ENCODE measurements at regions not wholly inside any gene's neighbourhood (a gene's known extent, or its start where the extent isn't known, plus 50 kb on each side); places are given as distances from the start of the nearest gene placed in this dataset.
"Not testable (repeated sequence)": the region's sequence is repeated elsewhere in the genome, so short reads cannot be mapped to it uniquely, and the experiment has no call there.

DNA sequence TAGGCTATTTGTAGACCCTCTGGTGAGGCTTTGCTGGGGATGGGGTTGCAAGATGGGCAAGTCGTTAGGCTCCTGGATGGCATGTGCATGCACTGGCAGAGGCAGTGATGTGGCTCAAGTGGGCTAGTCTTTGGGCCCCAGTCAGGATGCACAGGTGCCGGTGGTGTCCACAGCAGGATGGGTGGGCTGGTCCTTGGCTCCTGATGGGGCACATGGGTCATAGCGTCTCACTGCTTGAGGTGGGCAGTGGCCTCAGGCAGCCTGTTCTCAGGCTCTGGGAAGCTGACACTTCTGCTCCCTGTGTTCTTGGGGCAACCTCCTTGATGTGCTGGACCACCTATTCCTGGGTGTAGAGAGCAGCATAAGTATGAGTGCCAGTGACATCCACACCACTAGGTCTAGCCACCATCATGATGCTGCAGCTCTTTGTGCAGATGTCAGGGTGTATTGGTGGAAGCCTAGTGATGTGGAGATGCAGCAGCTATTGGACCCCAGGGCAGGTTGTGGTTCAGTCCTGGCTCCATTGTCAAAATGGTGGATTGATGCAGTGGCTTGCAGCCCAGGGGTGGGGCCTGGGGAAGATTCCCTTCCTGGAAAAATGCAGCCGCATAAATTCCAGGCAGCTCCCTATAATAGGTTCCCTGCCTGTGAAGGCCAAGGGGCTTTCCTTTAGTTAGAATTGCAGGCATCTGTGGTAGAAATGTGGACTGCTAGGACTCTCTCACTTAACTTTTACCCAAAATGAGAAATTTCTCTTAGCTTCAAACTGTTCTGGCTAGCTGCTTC is 742.5 kb upstream of the MDGA2 start:
- no peak for DNase-seq (ENCODE audit: low read depth in 2 of 2)

GRCh38 chr14:48401321-48401720 is 725.9 kb upstream of the MDGA2 start:
- DNase-seq (ENCODE audit: low read depth in 2 of 2): no peak

DNA sequence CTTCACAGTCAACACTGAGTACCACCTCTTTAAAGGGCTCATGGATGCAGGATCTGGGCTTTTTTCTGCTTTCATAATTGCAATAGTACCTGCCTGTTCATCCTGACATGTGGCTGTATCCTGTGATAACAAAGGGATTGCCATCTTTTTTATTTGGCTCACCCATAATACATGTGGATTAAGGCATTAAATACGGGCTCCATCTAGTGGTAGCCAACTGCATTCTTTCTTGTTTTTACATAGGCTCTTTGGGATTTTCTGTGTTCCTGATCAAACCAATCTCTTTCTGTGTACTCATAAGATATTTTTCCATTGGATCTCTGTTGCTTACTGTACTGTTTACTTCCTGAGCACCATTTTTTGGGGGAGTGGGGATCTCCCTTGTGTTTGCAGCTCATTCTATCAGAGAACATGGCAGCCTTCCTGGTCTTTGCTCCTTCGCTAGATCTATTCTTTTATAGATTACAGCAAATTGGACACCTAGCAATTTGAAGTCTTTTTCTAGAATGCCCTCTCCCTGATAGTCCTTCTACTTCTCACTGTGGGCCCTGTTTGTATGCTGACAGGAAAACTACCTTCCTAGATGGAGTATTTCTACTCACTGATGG is 723.4 kb upstream of the MDGA2 start:
- no peak for DNase-seq (ENCODE audit: low read depth in 2 of 2)

DNA sequence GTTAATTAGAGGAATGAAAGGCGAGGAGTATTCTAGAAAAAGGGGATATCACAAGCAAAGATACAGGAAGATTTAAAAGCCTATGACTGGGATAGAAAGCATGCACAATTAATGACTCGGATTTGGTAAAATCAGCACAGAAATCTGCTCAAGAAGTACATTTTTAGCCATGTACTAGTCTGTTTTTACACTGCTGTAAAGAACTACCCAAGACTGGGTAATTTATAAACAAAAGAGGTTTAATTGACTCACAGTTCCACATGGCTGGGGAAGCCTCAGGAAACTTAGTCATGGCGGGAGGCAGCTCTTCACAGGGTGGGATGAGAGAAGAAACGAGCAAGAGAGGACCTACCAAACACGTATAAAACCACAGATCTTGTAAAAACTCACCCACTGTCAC is 716.3 kb upstream of the MDGA2 start:
- DNase-seq (ENCODE audit: low read depth in 2 of 2): no peak

GRCh38 chr14:48390346-48390745 is 714.9 kb upstream of the MDGA2 start:
- DNase-seq (ENCODE audit: low read depth in 2 of 2): no peak

DNA sequence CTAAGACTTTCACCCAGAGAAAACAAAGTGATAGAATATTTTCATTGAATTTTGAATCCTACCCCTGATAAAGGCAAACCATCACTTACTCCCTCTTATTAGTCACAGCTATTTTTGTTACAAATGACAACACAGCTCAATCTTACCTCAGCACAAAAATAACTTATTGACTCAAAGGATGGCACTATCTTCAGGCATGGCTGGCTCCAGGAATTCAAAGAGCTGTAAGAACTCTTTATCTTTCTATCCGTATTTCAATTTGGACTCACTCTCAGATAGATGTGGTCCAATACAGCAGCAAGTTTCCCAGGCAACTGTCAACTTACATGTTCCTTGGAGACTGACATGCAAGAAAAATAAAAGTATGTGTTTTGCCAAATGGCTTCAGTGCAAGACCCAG is 709.4 kb upstream of the MDGA2 start:
- no peak for DNase-seq (ENCODE audit: low read depth in 2 of 2)

DNA sequence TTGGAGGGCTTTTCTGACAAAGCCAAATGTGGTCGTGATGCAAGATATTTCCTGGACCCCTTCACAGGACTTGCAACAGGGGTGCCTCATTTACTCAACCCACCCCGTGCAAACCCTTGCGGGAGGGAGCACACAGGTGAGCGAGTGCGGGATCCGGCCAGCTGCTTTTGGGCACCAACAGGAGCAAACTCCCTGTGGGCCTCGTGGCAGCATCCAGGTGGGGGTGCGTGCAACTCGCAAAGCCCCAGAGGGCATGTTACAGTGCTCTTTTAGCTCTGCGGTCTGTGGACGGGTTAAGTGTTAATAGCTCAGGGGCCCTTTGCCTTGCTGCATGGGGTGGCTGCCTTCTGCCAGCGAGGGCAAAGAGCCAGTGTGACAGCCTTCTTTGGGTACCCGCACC is 707.6 kb upstream of the MDGA2 start:
- no peak for DNase-seq (ENCODE audit: low read depth in 2 of 2)

GRCh38 chr14:48378541-48378940 is 703.1 kb upstream of the MDGA2 start:
- DNase-seq (ENCODE audit: low read depth in 2 of 2): no peak

DNA sequence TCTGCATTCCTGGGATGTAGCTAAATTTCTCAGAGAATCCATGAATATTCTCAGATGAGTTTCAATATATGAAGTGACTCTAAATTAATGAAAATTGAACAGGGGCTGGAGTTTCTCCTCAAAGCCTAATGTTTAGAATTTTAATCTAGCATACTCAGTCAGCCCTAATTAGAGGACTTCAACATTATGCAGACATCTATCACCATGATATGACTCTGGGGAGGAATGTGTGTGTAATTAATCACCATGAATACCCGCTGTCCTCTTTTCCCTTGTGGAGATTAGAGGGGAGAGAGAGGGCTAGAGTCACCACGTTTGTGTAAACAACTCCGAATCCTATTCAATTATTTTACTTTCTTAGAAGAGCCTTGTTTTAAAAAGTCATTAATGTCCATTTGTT is 698.6 kb upstream of the MDGA2 start:
- no peak for DNase-seq (ENCODE audit: low read depth in 2 of 2)

DNA sequence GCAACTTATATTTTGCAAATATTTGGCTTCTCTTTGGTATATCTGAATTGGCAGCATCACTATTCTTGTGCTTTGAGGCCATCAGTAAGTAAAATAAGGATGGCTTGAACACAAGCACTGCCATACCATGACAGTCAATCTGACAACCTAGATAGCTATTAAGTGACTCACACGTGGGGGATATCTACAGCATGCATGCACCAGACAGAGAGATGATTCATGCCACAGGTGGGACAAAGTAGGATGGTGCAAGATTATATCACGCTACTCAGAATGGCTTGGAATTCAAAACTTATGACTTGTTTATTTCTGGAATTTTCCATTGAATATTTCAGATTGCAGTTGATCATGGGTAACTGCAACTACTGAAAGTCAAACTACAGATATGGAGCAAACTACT is 675.6 kb upstream of the MDGA2 start:
- DNase-seq (ENCODE audit: low read depth in 2 of 2): no peak

- no peak for DNase-seq (ENCODE audit: low read depth in 2 of 2)
Observed at GRCh38 chr14:48349689-48350088, 674.3 kb upstream of the MDGA2 start.

GRCh38 chr14:48341069-48341468 is 665.7 kb upstream of the MDGA2 start:
- DNase-seq (ENCODE audit: low read depth in 2 of 2): no peak

GRCh38 chr14:48333221-48333920 is 658.0 kb upstream of the MDGA2 start:
- DNase-seq (ENCODE audit: low read depth in 2 of 2): no peak

DNA sequence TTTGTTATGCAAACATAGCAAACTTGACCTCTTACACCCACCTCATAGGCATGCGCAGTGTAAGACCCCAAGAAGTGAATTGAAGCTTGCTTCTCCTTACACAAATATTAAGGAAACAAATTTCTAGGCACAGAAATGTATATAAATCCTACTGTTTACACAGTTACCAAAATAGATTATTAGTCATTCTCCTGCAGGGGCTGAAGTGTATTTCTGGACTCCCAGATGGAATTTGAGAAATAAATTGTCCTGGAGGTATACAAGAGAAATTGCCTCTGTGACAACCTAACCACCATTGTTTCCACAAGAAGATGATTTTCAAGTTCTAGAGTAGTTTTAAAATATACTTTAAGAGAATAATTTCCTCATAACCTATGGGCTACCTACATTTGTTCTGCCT is 656.0 kb upstream of the MDGA2 start:
- DNase-seq (ENCODE audit: low read depth in 2 of 2): no peak

GRCh38 chr14:48325486-48325885 is 650.1 kb upstream of the MDGA2 start:
- no peak for DNase-seq (ENCODE audit: low read depth in 2 of 2)

- DNase-seq (ENCODE audit: low read depth in 2 of 2): no peak
Observed at GRCh38 chr14:48323665-48324064, 648.3 kb upstream of the MDGA2 start.

DNA sequence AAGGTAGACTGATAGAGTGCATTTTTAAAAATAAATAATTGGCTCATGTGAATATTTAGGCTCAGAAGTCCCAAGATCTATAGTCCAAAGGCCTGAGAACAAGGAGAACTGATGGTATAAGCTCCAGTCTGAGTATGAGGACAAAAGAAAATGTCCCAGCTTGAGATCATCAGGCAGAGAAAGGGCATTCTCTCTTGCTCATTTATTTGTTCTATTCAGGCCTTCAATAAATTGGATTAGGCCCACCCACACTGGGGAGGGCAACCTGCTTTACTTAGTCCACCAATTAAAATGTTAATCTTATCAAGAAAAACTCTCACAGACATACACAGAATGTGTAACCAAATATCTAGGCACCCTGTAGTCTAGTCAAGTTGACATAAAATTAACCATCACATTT is 644.4 kb upstream of the MDGA2 start:
- no peak for DNase-seq (ENCODE audit: low read depth in 2 of 2)

DNA sequence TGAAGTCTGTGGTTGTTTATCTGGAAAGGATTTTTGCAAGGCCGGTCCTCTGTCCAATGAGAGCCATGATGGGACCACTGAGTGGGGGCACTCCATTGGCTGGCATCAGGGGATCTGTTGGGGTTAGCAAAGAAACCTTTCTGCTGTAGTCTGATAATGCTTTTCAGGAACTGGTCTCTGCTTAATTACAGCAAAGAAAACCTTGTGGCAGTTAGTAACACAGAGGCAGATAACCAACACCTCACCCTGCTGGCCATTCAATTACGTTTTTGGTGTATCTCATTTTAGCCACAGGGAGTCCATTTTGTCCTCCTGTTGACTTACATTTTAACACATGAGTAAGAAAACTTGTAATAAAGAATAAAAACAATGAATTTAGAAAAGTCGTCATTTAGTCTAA is 629.3 kb upstream of the MDGA2 start:
- no peak for DNase-seq (ENCODE audit: low read depth in 2 of 2)

DNA sequence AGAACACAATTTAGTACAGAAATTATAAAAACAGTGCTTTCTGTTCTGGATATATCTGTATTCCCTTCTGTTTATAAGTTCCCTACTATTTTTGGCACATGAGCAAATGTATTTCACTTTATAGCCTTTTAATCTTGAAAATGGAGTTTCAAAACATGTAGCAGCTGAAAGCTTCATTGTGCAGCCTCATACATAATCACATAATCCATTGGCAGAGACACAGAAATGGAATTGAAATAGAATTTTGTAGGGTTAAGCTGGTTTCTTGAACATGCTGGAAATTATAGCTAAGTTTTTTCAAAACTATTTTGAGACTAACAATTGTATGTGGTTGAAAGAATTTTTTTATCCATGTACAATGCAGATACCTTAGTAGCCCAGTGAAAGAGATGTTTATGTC is 614.3 kb upstream of the MDGA2 start:
- DNase-seq (ENCODE audit: low read depth in 2 of 2): no peak

DNA sequence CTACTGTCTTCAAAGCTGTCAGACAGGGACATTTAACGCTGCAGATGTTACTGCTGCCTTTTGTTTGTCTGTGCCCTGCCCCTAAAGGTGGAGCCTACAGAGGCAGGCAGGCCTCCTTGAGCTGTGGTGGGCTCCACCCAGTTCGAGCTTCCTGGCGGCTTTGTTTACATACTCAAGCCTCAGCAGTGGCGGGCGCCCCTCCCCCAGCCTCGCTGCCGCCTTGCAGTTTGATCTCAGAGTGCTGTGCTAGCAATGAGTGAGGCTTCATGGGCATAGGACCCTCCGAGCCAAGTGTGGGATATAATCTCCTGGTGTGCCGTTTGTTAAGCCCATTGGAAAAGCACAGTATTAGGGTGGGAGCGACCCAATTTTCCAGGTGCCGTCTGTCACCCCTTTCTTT is 609.8 kb upstream of the MDGA2 start:
- DNase-seq (ENCODE audit: low read depth in 2 of 2): not testable (repeated sequence)

GRCh38 chr14:48275301-48275700 is 599.9 kb upstream of the MDGA2 start:
- DNase-seq (ENCODE audit: low read depth in 2 of 2): no peak

- no peak for DNase-seq (ENCODE audit: low read depth in 2 of 2)
Observed at GRCh38 chr14:48274826-48275225, 599.4 kb upstream of the MDGA2 start.

- DNase-seq (ENCODE audit: low read depth in 2 of 2): not testable (repeated sequence)
Observed at GRCh38 chr14:48267926-48268325, 592.5 kb upstream of the MDGA2 start.
